ENCODE measurements at regions not wholly inside any gene's neighbourhood (a gene's known extent, or its start where the extent isn't known, plus 50 kb on each side); places are given as distances from the start of the nearest gene placed in this dataset.
A peak's percentile ranks its signal among the peaks of the same experiment; 100 is the strongest.

DNA sequence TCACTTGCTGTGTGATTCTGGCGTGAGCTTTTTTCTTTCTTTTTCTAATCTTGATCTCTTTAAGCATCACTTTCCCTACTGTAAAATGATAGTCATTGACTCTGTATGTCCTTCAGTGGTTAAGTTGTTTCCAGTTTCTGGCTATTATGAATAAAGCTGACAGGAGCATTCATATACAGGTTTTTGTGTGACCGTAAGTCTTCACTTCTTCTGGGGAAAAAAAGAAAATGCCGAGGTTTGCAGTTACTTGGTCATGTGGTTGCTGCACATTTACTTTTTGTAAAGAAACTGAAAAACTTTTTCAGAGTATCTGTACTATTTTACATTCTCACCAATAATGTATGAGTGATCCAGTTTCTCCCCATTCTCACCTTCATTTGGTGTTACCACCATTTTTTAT, 247.4 kb upstream of the RBMS3 start:
- POLR2A ChIA-PET: no interaction called here
- CTCF ChIA-PET: no interaction called here
- Histone ChIP-seq H3K27me3 (ENCODE audit: control insufficient read depth, insufficient read depth, low read length) (no peaks in the 10 kb centered on the region), H3K36me3 (ENCODE audit: control insufficient read depth, insufficient read depth, low read length) (no peaks in the 10 kb centered on the region), H3K4me3 (ENCODE audit: low read depth, low read length) (no peak overlapping the region)
- DNase-seq (ENCODE audit: low read depth): no peak
- TF ChIP-seq, protein P1, sequence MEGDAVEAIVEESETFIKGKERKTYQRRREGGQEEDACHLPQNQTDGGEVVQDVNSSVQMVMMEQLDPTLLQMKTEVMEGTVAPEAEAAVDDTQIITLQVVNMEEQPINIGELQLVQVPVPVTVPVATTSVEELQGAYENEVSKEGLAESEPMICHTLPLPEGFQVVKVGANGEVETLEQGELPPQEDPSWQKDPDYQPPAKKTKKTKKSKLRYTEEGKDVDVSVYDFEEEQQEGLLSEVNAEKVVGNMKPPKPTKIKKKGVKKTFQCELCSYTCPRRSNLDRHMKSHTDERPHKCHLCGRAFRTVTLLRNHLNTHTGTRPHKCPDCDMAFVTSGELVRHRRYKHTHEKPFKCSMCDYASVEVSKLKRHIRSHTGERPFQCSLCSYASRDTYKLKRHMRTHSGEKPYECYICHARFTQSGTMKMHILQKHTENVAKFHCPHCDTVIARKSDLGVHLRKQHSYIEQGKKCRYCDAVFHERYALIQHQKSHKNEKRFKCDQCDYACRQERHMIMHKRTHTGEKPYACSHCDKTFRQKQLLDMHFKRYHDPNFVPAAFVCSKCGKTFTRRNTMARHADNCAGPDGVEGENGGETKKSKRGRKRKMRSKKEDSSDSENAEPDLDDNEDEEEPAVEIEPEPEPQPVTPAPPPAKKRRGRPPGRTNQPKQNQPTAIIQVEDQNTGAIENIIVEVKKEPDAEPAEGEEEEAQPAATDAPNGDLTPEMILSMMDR (IDR thresholded peaks at IDR 0.05; ENCODE audit: insufficient read depth, low read depth, low read length): no peak

GRCh38 chr3:29050155-29050554, 230.7 kb upstream of the RBMS3 start:
- H3K4me3 ChIP-seq (ENCODE audit: low read depth, low read length): no peak overlapping the region
- no peaks in the 10 kb centered on the region for H3K36me3 ChIP-seq (ENCODE audit: control insufficient read depth, insufficient read depth, low read length)
- DNase-seq (ENCODE audit: low read depth): no peak
- CTCF ChIA-PET: interaction anchor here (0.7 kb wide), 1 partner anchor 64 kb away, joined by 3 read pairs; no protein-coding TSS in a partner anchor
- H3K27me3 ChIP-seq (ENCODE audit: control insufficient read depth, insufficient read depth, low read length): no peaks in the 10 kb centered on the region
- TF ChIP-seq, protein P1 (IDR thresholded peaks at IDR 0.05; ENCODE audit: insufficient read depth, low read depth, low read length): no peak
- POLR2A ChIA-PET: no interaction called here

DNA sequence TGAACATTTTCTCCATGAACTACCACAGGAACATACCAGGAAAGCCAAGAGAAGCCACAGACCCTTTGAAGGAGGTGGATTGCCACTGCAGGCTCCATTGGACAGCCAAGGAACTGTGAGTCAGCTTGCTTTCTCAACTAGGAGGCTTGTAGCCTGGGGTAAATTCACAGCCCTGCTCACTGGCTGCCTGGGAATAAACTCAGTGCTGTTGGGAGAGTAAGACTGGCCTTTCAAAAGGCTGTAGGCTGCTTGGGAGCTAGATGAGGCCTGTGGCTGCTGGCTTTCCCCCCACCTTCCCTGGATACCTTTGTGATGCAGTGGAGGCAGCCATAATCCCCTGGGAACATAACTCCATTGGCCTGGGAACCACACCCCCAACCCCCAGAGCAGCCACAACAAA, 223.5 kb upstream of the RBMS3 start:
- peak; percentile 7 for DNase-seq (ENCODE audit: low read depth)
- no peaks in the 10 kb centered on the region for H3K36me3 ChIP-seq (ENCODE audit: control insufficient read depth, insufficient read depth, low read length)
- ChIA-PET CTCF (no interaction called here), POLR2A (interaction anchor here (0.6 kb wide), 1 partner anchor 19 kb away, joined by 3 read pairs; no protein-coding TSS in a partner anchor)
- no peaks in the 10 kb centered on the region for H3K27me3 ChIP-seq (ENCODE audit: control insufficient read depth, insufficient read depth, low read length)
- no peak overlapping the region for H3K4me3 ChIP-seq (ENCODE audit: low read depth, low read length)
- TF ChIP-seq, protein P1 (IDR thresholded peaks at IDR 0.05; ENCODE audit: insufficient read depth, low read depth, low read length): no peak

DNA sequence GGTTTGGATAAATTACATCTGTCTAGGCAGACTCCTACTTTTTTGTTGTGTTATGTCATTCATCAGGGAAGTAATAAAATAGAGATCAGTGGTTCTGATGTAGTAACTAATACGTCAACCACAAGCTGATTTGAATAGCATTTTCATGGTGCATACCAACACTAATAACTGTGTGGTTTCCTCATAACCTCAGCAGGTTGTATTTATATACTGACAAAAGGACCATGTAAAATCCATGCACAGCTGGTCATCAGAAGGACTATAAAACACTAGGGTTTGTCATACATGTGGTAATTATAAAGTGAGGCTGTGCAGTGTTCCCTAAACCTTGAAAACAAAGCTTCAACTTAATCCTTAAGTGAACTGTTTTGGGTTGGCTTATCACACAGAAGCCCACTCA, 216.8 kb upstream of the RBMS3 start:
- ChIA-PET CTCF (no interaction called here), POLR2A (no interaction called here)
- peak; percentile 79 for DNase-seq (ENCODE audit: low read depth)
- H3K4me3 ChIP-seq (ENCODE audit: low read depth, low read length): no peak overlapping the region
- no peaks in the 10 kb centered on the region for H3K36me3 ChIP-seq (ENCODE audit: control insufficient read depth, insufficient read depth, low read length)
- H3K27me3 ChIP-seq (ENCODE audit: control insufficient read depth, insufficient read depth, low read length): no peaks in the 10 kb centered on the region
- TF ChIP-seq, protein P1 (IDR thresholded peaks at IDR 0.05; ENCODE audit: insufficient read depth, low read depth, low read length): no peak

DNA sequence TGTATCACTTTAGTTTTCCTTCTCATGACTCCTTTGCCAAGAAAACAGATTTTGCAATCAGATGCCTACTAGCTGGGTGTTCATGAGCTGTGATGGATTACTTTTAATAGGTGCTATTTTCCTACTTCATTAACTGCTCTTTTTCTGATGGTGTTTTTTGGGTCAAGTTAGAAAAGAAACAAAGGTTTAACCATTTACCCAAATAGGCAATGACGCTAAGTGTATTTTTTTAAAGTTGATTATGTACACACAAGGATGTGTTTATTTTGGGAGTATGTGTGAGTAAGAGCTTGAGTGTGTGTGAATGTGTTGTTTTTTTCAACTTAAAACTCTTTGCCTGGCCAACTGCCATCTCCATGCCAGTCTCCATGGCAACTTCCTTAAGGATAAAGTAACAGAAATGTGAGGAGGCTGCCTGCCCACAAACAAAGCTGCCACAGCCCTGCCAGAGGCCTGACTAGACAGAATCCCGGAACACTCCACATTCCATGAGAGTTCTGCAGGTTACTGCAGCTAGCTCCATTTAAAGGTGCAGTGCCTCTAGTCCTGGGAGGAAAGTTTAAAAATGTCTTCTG, 215.6 kb upstream of the RBMS3 start:
- Histone ChIP-seq H3K27me3 (ENCODE audit: control insufficient read depth, insufficient read depth, low read length) (no peaks in the 10 kb centered on the region), H3K4me3 (ENCODE audit: low read depth, low read length) (no peak overlapping the region), H3K36me3 (ENCODE audit: control insufficient read depth, insufficient read depth, low read length) (no peaks in the 10 kb centered on the region)
- TF ChIP-seq, protein P1 (IDR thresholded peaks at IDR 0.05; ENCODE audit: insufficient read depth, low read depth, low read length): no peak
- peak; percentile 98 for DNase-seq (ENCODE audit: low read depth)
- ChIA-PET POLR2A (interaction anchor here (0.6 to 0.7 kb wide), 2 partner anchors 25 to 33 kb away, joined by 3 read pairs; no protein-coding TSS in a partner anchor), CTCF (interaction anchor here (1.1 kb wide), 1 partner anchor 67 kb away, joined by 3 read pairs; no protein-coding TSS in a partner anchor)

All from BJ (cell line).